ENCODE measurements at regions not wholly inside any gene's neighbourhood (a gene's known extent, or its start where the extent isn't known, plus 50 kb on each side); places are given as distances from the start of the nearest gene placed in this dataset.

DNA sequence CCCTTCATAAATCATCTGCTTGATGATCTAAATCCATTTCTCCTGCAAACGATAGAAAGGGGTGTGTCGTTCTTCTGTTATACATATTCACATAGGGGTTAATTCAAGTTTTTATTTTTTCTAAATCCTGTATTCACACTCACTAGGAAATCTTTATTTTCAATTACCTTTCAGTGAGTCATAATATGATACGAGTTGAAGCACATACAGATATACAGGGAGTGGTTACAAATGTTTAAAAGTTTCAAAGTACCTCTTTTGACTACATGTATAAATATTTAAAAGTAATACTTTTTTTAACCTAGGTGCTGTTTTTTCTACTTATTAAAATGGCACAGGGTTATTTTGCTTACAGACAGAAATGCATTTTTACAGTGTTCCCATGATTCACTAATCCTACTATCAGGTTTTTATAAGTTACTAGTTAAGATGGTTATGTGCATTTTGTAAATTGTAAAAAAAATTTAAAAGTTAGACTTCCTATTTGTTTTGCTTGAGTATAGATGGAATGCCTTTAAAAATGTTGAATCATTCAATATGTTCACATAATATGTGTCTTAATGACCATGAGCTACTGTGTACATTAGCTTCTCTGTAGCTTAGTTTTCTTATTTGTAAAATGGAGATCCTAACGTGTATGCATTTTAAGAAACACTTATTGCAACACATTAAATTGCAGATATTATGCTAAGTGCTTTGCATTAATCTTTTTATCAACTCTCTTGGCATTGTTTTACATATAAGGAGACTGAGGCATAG, 1378.1 kb downstream of the DSC3 start:
- CTCF ChIA-PET, result no interaction called here

More for the DNA sequence above, 1378.1 kb downstream of the DSC3 start:
- no peaks in the 10 kb centered on the region for H3K4me1 ChIP-seq (ENCODE audit: control insufficient read depth, insufficient read depth, low read length)
- POLR2A ChIA-PET, result no interaction called here
- no peak overlapping the region for H3K27ac ChIP-seq (ENCODE audit: extremely low read depth, low read depth, low read length)
- no peak overlapping the region for H3K4me3 ChIP-seq (ENCODE audit: low read depth, low read length)
- no peaks in the 10 kb centered on the region for H3K36me3 ChIP-seq (ENCODE audit: control insufficient read depth in 2 of 2, insufficient read depth in 1 of 2, low read length in 2 of 2)
- TF ChIP-seq ZNF48 (tag by site-specific recombination; IDR thresholded peaks at IDR 0.05) (no peak), WT1 (tag by site-specific recombination; IDR thresholded peaks at IDR 0.05) (no peak), ZNF529 (tag by site-specific recombination; IDR thresholded peaks at IDR 0.05; ENCODE audit: insufficient replicate concordance) (no peak), ZEB2 (tag by site-specific recombination; IDR thresholded peaks at IDR 0.05) (no peak), ZNF549 (tag by site-specific recombination; IDR thresholded peaks at IDR 0.05) (no peak), ZXDB (tag by site-specific recombination; IDR thresholded peaks at IDR 0.05) (no peak), SP7 (tag by site-specific recombination; IDR thresholded peaks at IDR 0.05) (no peak), ZNF707 (tag by site-specific recombination; IDR thresholded peaks at IDR 0.05) (no peak), KLF1 (tag by site-specific recombination; IDR thresholded peaks at IDR 0.05) (no peak), ZBTB11 (tag by site-specific recombination; conservative IDR thresholded peaks at IDR 0.05; ENCODE audit: low read depth) (no peak), ZNF248 (tag by site-specific recombination; IDR thresholded peaks at IDR 0.05) (no peak), SETDB1 (IDR thresholded peaks at IDR 0.05; ENCODE audit: insufficient read length, low read length) (no peak), ZNF211 (tag by site-specific recombination; IDR thresholded peaks at IDR 0.05; ENCODE audit: low read depth) (no peak), ZBTB44 (tag by site-specific recombination; IDR thresholded peaks at IDR 0.05) (no peak), ZNF146 (tag by site-specific recombination; IDR thresholded peaks at IDR 0.05) (no peak), MZF1 (tag by site-specific recombination; IDR thresholded peaks at IDR 0.05; ENCODE audit: borderline replicate concordance) (no peak), ZNF221 (tag by site-specific recombination; IDR thresholded peaks at IDR 0.05; ENCODE audit: borderline replicate concordance) (no peak)
- TF ChIP-seq, protein P1, sequence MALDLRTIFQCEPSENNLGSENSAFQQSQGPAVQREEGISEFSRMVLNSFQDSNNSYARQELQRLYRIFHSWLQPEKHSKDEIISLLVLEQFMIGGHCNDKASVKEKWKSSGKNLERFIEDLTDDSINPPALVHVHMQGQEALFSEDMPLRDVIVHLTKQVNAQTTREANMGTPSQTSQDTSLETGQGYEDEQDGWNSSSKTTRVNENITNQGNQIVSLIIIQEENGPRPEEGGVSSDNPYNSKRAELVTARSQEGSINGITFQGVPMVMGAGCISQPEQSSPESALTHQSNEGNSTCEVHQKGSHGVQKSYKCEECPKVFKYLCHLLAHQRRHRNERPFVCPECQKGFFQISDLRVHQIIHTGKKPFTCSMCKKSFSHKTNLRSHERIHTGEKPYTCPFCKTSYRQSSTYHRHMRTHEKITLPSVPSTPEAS (tag by site-specific recombination; IDR thresholded peaks at IDR 0.05), result no peak
- TF ChIP-seq, protein P2, sequence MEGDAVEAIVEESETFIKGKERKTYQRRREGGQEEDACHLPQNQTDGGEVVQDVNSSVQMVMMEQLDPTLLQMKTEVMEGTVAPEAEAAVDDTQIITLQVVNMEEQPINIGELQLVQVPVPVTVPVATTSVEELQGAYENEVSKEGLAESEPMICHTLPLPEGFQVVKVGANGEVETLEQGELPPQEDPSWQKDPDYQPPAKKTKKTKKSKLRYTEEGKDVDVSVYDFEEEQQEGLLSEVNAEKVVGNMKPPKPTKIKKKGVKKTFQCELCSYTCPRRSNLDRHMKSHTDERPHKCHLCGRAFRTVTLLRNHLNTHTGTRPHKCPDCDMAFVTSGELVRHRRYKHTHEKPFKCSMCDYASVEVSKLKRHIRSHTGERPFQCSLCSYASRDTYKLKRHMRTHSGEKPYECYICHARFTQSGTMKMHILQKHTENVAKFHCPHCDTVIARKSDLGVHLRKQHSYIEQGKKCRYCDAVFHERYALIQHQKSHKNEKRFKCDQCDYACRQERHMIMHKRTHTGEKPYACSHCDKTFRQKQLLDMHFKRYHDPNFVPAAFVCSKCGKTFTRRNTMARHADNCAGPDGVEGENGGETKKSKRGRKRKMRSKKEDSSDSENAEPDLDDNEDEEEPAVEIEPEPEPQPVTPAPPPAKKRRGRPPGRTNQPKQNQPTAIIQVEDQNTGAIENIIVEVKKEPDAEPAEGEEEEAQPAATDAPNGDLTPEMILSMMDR (tag by site-specific recombination; IDR thresholded peaks at IDR 0.05), result no peak
- TF ChIP-seq, protein P3, sequence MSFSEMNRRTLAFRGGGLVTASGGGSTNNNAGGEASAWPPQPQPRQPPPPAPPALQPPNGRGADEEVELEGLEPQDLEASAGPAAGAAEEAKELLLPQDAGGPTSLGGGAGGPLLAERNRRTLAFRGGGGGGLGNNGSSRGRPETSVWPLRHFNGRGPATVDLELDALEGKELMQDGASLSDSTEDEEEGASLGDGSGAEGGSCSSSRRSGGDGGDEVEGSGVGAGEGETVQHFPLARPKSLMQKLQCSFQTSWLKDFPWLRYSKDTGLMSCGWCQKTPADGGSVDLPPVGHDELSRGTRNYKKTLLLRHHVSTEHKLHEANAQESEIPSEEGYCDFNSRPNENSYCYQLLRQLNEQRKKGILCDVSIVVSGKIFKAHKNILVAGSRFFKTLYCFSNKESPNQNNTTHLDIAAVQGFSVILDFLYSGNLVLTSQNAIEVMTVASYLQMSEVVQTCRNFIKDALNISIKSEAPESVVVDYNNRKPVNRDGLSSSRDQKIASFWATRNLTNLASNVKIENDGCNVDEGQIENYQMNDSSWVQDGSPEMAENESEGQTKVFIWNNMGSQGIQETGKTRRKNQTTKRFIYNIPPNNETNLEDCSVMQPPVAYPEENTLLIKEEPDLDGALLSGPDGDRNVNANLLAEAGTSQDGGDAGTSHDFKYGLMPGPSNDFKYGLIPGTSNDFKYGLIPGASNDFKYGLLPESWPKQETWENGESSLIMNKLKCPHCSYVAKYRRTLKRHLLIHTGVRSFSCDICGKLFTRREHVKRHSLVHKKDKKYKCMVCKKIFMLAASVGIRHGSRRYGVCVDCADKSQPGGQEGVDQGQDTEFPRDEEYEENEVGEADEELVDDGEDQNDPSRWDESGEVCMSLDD (tag by site-specific recombination; IDR thresholded peaks at IDR 0.05), result no peak
- H3K9me3 ChIP-seq (ENCODE audit: control insufficient read depth, insufficient read depth, low read depth, low read length), result no peaks in the 10 kb centered on the region
